Stimulated activated CD8-positive, alpha-beta memory T cell treated with anti-CD3 and anti-CD28 coated beads, Interleukin-4, amount 100 ng/mL, for 48 hours (primary cell): ENCODE measurements at regions not wholly inside any gene's neighbourhood (a gene's known extent, or its start where the extent isn't known, plus 50 kb on each side); places are given as distances from the start of the nearest gene placed in this dataset.
"Not testable (repeated sequence)": the region's sequence is repeated elsewhere in the genome, so short reads cannot be mapped to it uniquely, and the experiment has no call there.

Experiments used
- DNase-seq: peaks from one replicate; pipeline ENCODE4 v3.0.0-alpha.2; 2020

- no peak for DNase-seq
These were observed 54.6 kb downstream of the DKK1 start for GRCh38 chr10:52368725-52369124.

GRCh38 chr10:52374207-52374606 lies 60.1 kb downstream of the DKK1 start:
- not testable (repeated sequence) for DNase-seq

GRCh38 chr10:52376694-52377354 lies 62.7 kb downstream of the DKK1 start:
- DNase-seq = no peak

GRCh38 chr10:52378124-52378523 lies 64.0 kb downstream of the DKK1 start:
- no peak for DNase-seq

GRCh38 chr10:52379287-52379686 lies 65.2 kb downstream of the DKK1 start:
- no peak for DNase-seq

- no peak for DNase-seq
These were observed 69.0 kb downstream of the DKK1 start for GRCh38 chr10:52383088-52383487.

GRCh38 chr10:52387744-52388143 lies 73.7 kb downstream of the DKK1 start:
- DNase-seq = no peak

GRCh38 chr10:52390388-52390787 lies 76.3 kb downstream of the DKK1 start:
- no peak for DNase-seq

- no peak for DNase-seq
These were observed 78.0 kb downstream of the DKK1 start for GRCh38 chr10:52391927-52392602.

GRCh38 chr10:52394246-52394645 lies 80.2 kb downstream of the DKK1 start:
- no peak for DNase-seq

- DNase-seq = no peak
These were observed 86.5 kb downstream of the DKK1 start for GRCh38 chr10:52400562-52400961.

- not testable (repeated sequence) for DNase-seq
These were observed 89.7 kb downstream of the DKK1 start for GRCh38 chr10:52403801-52404200.

- no peak for DNase-seq
These were observed 95.1 kb downstream of the DKK1 start for GRCh38 chr10:52409195-52409594.

GRCh38 chr10:52409928-52410327 lies 95.8 kb downstream of the DKK1 start:
- DNase-seq = no peak

- no peak for DNase-seq
These were observed 96.8 kb downstream of the DKK1 start for GRCh38 chr10:52410916-52411315.

GRCh38 chr10:52419281-52419680 lies 105.2 kb downstream of the DKK1 start:
- no peak for DNase-seq

- no peak for DNase-seq
These were observed 106.6 kb downstream of the DKK1 start for GRCh38 chr10:52420656-52421055.

GRCh38 chr10:52423369-52423768 lies 109.3 kb downstream of the DKK1 start:
- no peak for DNase-seq

- no peak for DNase-seq
These were observed 110.3 kb downstream of the DKK1 start for GRCh38 chr10:52424341-52424740.

- DNase-seq = no peak
These were observed 120.7 kb downstream of the DKK1 start for GRCh38 chr10:52434734-52435133.

- DNase-seq = no peak
These were observed 122.6 kb downstream of the DKK1 start for GRCh38 chr10:52436664-52437063.

- no peak for DNase-seq
These were observed 123.1 kb downstream of the DKK1 start for GRCh38 chr10:52437205-52437646.

GRCh38 chr10:52438119-52438518 lies 124.0 kb downstream of the DKK1 start:
- no peak for DNase-seq

GRCh38 chr10:52440612-52441285 lies 126.7 kb downstream of the DKK1 start:
- no peak for DNase-seq
